Central memory CD8-positive, alpha-beta T cell (primary cell): ENCODE measurements at regions not wholly inside any gene's neighbourhood (a gene's known extent, or its start where the extent isn't known, plus 50 kb on each side); places are given as distances from the start of the nearest gene placed in this dataset.
"Not testable (repeated sequence)": the region's sequence is repeated elsewhere in the genome, so short reads cannot be mapped to it uniquely, and the experiment has no call there.

Source experiments
- ATAC-seq: fragments of 150-1000 bp; cut with Tn5 transposase; replicated peaks from 2 replicates; pipeline ENCODE4 v1.10.0; 2022; ENCODE audit warnings: mild to moderate bottlenecking, moderate FRiP score, moderate number of reproducible peaks; ENCODE audit not compliant: poor library complexity, severe bottlenecking; ENCODE audit errors: extremely low read depth
- DNase-seq, 2 donors: peaks; one replicate each; pipeline ENCODE4 v3.0.0; 2021; ENCODE audit warnings: low spot score in 2 of 2
- H3K27ac Mint-ChIP-seq: one replicate; pipeline ENCODE4 v1.8.0; 2022; ENCODE audit warnings: low read depth, mild to moderate bottlenecking, moderate library complexity, mixed read lengths
- H3K27me3 Mint-ChIP-seq: one replicate; pipeline ENCODE4 v1.8.0; 2022; ENCODE audit warnings: mixed read lengths
- H3K36me3 Mint-ChIP-seq: one replicate; pipeline ENCODE4 v1.8.0; 2022; ENCODE audit warnings: mild to moderate bottlenecking, moderate library complexity, mixed read lengths; ENCODE audit not compliant: insufficient read depth
- H3K4me1 Mint-ChIP-seq: one replicate; pipeline ENCODE4 v1.8.0; 2022; ENCODE audit warnings: mixed read lengths
- H3K4me3 Mint-ChIP-seq: one replicate; pipeline ENCODE4 v1.8.0; 2022; ENCODE audit warnings: mild to moderate bottlenecking, moderate library complexity, mixed read lengths
- H3K9me3 Mint-ChIP-seq: one replicate; pipeline ENCODE4 v1.8.0; 2022; ENCODE audit warnings: mixed read lengths

DNA sequence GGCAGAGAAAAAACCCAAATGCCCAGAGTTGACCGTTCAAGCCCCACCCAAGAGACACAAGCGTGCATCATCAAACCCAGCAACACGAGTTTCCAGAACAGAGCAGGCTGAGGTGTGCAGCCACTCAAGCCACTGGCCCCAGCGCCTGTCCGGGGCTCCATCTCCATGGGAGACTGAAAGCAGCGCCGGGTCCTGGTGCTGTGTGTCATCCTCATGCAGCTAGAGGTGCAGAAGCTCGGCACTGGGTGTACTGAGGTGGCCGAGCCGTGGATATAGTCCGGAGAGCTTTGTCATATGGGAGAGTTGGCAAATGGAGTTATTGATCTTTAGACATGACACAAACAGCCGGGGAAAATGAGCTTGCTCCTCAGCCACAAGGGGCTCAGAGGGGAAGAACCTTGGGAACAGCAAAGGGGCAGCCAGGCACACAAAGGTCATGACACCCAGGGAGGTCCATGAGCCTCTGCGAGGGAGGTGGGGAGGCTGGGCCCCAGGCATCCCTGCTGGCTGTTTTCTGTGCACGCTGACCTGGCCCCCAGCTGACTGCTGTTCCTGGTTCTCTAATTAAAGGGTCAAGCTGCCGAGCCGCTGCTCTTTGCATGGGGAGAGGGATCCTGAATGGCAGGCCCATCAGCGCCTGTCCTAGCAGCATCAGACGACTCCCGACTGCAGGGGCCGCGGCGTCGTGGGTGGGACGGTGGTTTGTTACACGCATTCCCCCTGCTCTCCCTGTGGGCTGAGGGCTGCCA is 145.4 kb upstream of the SFSWAP start:
- Mint-ChIP-seq H3K4me3 (no peak overlapping the region), H3K27ac (no peak overlapping the region), H3K36me3 (no peaks in the 10 kb centered on the region), H3K27me3 (peaks cover 54% of the 10 kb centered on the region), H3K4me1 (no peaks in the 10 kb centered on the region), H3K9me3 (no peaks in the 10 kb centered on the region)
- no peak for DNase-seq
- no peak for ATAC-seq

GRCh38 chr12:131568336-131568735 is 142.6 kb upstream of the SFSWAP start:
- ATAC-seq (no peak), DNase-seq (no peak)
- Mint-ChIP-seq H3K27ac (no peak overlapping the region), H3K4me3 (no peak overlapping the region), H3K4me1 (no peaks in the 10 kb centered on the region), H3K36me3 (no peaks in the 10 kb centered on the region), H3K9me3 (no peaks in the 10 kb centered on the region), H3K27me3 (peaks cover 65% of the 10 kb centered on the region)

- no peak for ATAC-seq
- no peak for DNase-seq
- no peaks in the 10 kb centered on the region for H3K4me1 Mint-ChIP-seq
- no peak overlapping the region for H3K27ac Mint-ChIP-seq
- no peak overlapping the region for H3K4me3 Mint-ChIP-seq
- peaks cover 57% of the 10 kb centered on the region for H3K27me3 Mint-ChIP-seq
- H3K9me3 Mint-ChIP-seq, result no peaks in the 10 kb centered on the region
- H3K36me3 Mint-ChIP-seq, result no peaks in the 10 kb centered on the region
Observed at GRCh38 chr12:131570596-131570995, 140.3 kb upstream of the SFSWAP start.

DNA sequence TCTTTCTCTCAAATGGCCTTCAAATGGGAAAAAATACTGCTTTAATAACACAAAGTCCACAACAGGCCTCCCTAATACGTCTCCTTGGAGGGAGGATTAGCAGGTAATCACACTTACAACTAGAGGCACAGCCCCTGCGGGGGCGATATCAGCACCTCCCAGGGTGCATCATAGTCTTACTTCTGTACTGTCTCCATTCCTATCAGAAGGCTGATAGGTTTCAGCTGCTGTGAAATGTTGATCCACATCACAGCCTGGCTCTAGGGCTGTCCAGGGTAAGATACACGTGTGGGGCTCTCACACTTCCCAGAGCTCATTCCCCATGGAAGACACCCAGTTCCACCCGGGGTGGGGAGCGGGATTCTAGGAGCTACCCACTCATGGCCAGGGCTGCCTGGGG is 139.1 kb upstream of the SFSWAP start:
- DNase-seq, result no peak
- peaks cover 49% of the 10 kb centered on the region for H3K27me3 Mint-ChIP-seq
- no peak overlapping the region for H3K27ac Mint-ChIP-seq
- H3K4me3 Mint-ChIP-seq, result no peak overlapping the region
- H3K4me1 Mint-ChIP-seq, result no peaks in the 10 kb centered on the region
- ATAC-seq, result no peak
- no peaks in the 10 kb centered on the region for H3K36me3 Mint-ChIP-seq
- H3K9me3 Mint-ChIP-seq, result no peaks in the 10 kb centered on the region

DNA sequence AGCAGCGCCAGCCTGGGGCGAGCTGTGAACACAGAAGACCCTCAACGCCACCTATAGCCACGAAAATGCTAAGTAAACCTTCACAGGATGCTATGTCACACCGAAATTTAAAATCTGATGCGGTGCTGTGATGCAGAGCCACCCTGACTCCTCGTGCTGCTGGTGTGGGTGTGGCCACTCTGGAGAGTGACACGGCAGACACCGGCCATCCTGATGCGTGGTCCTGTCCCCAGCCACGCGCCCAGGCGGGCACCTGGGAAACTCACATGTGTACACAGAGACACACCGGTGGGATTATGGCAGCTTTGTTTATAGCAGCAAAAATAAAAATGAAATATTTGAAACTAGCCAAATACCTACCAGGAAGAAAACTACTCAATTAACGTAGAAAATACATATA is 138.3 kb upstream of the SFSWAP start:
- Mint-ChIP-seq H3K27ac (no peak overlapping the region), H3K4me1 (no peaks in the 10 kb centered on the region), H3K36me3 (no peaks in the 10 kb centered on the region), H3K4me3 (no peak overlapping the region), H3K27me3 (peaks cover 41% of the 10 kb centered on the region), H3K9me3 (no peaks in the 10 kb centered on the region)
- ATAC-seq (no peak), DNase-seq (no peak)

DNA sequence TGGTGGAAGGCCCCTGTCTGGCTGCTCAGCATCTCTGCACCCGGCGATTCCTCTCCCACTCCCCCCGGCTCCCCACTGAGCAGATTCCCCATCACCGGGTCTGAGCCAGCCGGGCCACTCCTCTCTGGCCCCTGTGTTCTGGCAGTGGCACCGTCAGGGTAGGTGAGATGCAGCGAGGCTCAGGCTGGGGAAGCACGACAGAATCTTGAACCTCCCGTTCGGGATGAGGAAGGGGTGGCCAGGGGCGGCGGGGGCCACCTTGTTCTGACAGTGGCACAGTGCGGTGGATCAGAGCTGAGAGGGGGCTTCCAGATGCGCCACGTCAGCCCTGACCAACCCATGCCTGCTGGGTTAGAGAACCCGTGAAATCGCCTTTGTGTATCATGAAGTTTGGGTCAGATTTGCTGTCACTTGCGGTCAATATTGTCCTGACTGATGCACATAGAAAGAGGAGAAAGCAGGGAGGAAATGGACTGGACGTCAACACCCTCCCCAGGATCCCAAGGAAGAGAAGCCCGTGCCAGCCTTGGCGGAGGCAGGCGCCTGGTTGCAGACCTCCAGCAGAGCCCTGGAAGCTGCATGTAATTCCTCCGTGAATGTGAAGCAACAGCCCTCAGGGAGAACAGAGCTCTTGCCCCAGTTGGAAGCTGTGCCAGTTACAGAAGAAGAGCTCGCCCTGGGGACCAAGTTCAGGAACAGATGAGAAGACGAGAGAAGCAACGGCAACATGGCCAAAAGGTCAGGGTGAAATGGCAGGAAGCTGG is 137.1 kb upstream of the SFSWAP start:
- H3K4me3 Mint-ChIP-seq, result no peak overlapping the region
- H3K36me3 Mint-ChIP-seq, result no peaks in the 10 kb centered on the region
- DNase-seq (no peak), ATAC-seq (no peak)
- H3K9me3 Mint-ChIP-seq, result no peaks in the 10 kb centered on the region
- H3K4me1 Mint-ChIP-seq, result no peaks in the 10 kb centered on the region
- H3K27me3 Mint-ChIP-seq, result peaks cover 41% of the 10 kb centered on the region
- no peak overlapping the region for H3K27ac Mint-ChIP-seq

GRCh38 chr12:131574395-131574771 is 136.5 kb upstream of the SFSWAP start:
- H3K27me3 Mint-ChIP-seq, result peaks cover 37% of the 10 kb centered on the region
- H3K4me1 Mint-ChIP-seq, result no peaks in the 10 kb centered on the region
- DNase-seq, result no peak
- H3K9me3 Mint-ChIP-seq, result no peaks in the 10 kb centered on the region
- no peak overlapping the region for H3K4me3 Mint-ChIP-seq
- ATAC-seq, result no peak
- H3K27ac Mint-ChIP-seq, result no peak overlapping the region
- no peaks in the 10 kb centered on the region for H3K36me3 Mint-ChIP-seq

DNA sequence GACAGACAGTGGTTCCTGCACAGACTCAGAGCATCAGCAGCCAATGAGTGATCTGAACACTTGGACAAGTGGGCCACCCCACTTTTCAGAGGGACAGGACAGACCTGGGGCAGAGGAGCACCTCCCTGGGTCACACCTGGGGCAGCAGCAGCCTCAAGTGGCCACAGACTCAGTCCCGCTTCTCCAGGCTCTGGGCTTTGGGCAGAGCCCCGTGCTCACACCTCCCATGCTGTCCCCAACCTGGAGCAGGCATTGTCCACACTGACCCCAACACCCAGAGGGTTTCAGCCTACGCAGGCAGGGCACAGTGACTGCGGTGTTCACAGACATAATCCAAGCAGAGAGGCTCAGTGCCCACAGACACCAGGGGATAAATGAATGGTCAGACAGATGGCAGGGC is 135.5 kb upstream of the SFSWAP start:
- no peak overlapping the region for H3K4me3 Mint-ChIP-seq
- H3K27ac Mint-ChIP-seq, result no peak overlapping the region
- no peaks in the 10 kb centered on the region for H3K9me3 Mint-ChIP-seq
- DNase-seq (no peak), ATAC-seq (no peak)
- peaks cover 27% of the 10 kb centered on the region for H3K27me3 Mint-ChIP-seq
- no peaks in the 10 kb centered on the region for H3K4me1 Mint-ChIP-seq
- H3K36me3 Mint-ChIP-seq, result no peaks in the 10 kb centered on the region

GRCh38 chr12:131576734-131577133 is 134.2 kb upstream of the SFSWAP start:
- H3K4me1 Mint-ChIP-seq, ATAC-seq, DNase-seq, H3K27ac Mint-ChIP-seq, H3K9me3 Mint-ChIP-seq, H3K36me3 Mint-ChIP-seq, H3K4me3 Mint-ChIP-seq: not testable (repeated sequence)
- H3K27me3 Mint-ChIP-seq, result peaks cover 18% of the 10 kb centered on the region

DNA sequence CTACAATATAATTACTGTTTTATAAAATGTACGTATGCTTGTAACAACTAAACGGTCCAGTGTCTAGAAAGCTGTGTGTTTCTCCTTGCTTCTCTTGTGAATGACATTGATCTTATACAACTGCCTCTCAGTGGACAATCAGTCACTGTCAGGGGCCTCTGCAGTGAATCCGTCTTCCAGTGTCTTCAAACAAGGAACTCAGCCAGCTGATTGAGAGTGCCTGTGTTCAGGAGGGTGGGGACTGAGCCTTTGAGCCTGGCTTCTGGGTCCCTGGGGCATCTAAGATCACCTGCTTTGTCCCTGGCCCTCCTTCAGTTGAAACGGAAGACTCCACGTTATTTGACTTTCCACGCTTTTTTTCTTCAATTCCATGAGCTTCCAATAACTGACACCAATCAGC is 133.1 kb upstream of the SFSWAP start:
- ATAC-seq, result no peak
- DNase-seq, result no peak
- H3K27ac Mint-ChIP-seq, result no peak overlapping the region
- H3K4me1 Mint-ChIP-seq, result no peaks in the 10 kb centered on the region
- H3K4me3 Mint-ChIP-seq, result no peak overlapping the region
- H3K27me3 Mint-ChIP-seq, result peaks cover 14% of the 10 kb centered on the region
- H3K36me3 Mint-ChIP-seq, result no peaks in the 10 kb centered on the region
- H3K9me3 Mint-ChIP-seq, result no peaks in the 10 kb centered on the region

DNA sequence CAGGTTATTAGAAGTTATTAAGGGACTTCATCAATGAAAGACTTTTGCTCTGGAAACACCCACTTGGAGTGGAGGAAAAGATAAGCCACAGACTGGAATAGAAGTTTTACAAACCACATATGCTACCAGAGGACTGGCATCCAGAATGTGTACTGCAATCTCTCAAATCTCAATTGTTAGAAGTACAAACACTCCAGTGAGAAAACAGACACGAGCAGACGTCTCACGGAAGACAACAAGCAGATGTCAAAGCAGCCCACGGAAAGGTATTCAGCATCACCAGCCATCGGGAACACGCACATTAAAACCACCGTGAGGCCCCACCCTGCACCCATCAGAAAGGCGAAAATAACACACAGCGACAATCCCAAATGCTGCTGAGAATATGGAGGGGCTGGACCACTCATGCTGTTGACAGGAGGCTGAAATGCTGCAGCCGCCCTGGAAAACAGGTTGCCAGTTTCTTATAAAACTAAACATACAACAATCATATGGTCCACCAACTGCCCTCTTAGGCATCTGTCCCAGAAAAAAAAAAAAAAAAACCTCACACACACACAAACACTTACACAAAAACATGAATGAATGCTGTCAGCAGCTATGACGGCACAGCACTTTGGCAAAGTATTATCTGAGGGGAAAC is 131.9 kb upstream of the SFSWAP start:
- Mint-ChIP-seq H3K4me1 (no peaks in the 10 kb centered on the region), H3K9me3 (no peaks in the 10 kb centered on the region), H3K36me3 (no peaks in the 10 kb centered on the region), H3K27ac (no peak overlapping the region), H3K27me3 (peaks cover 23% of the 10 kb centered on the region), H3K4me3 (no peak overlapping the region)
- DNase-seq (no peak), ATAC-seq (no peak)

- Mint-ChIP-seq H3K27ac (no peak overlapping the region), H3K4me1 (no peaks in the 10 kb centered on the region), H3K9me3 (no peaks in the 10 kb centered on the region), H3K4me3 (no peak overlapping the region), H3K27me3 (peaks cover 33% of the 10 kb centered on the region), H3K36me3 (no peaks in the 10 kb centered on the region)
- ATAC-seq, result no peak
- no peak for DNase-seq
Observed at GRCh38 chr12:131583090-131583712, 127.7 kb upstream of the SFSWAP start.
